Muscle layer of colon (tissue), 2 donors: ENCODE measurements at regions not wholly inside any gene's neighbourhood (a gene's known extent, or its start where the extent isn't known, plus 50 kb on each side); places are given as distances from the start of the nearest gene placed in this dataset.

Experiments
- H3K27ac ChIP-seq: one replicate; pipeline ENCODE4 v1.7.0; 2013; ENCODE audit warnings: low read depth, mild to moderate bottlenecking, low read length, moderate library complexity
- H3K27me3 ChIP-seq, 2 donors: one replicate each; pipeline ENCODE4 v1.7.0; 2013; ENCODE audit warnings: low read length in 2 of 2, mild to moderate bottlenecking in 2 of 2; ENCODE audit not compliant: insufficient read depth in 2 of 2, control insufficient read depth in 1 of 2
- H3K36me3 ChIP-seq: one replicate; pipeline ENCODE4 v1.7.0; 2013; ENCODE audit warnings: mild to moderate bottlenecking, low read length; ENCODE audit not compliant: insufficient read depth
- H3K4me1 ChIP-seq: one replicate; pipeline ENCODE4 v1.7.0; 2013; ENCODE audit warnings: mild to moderate bottlenecking, low read length; ENCODE audit not compliant: insufficient read depth
- H3K4me3 ChIP-seq, 2 donors: one replicate each; pipeline ENCODE4 v1.7.0; 2013; ENCODE audit warnings: low read length in 2 of 2, low read depth in 1 of 2, mild to moderate bottlenecking in 1 of 2, moderate library complexity in 1 of 2
- H3K9ac ChIP-seq: one replicate; pipeline ENCODE4 v1.7.0; 2013; ENCODE audit warnings: low read length
- H3K9me3 ChIP-seq: one replicate; pipeline ENCODE4 v1.7.0; 2013; ENCODE audit warnings: mild to moderate bottlenecking, low read length
- donor health status: abdominal sarcoma.
- donor health status: Adenocarcinoma of cecum.

DNA sequence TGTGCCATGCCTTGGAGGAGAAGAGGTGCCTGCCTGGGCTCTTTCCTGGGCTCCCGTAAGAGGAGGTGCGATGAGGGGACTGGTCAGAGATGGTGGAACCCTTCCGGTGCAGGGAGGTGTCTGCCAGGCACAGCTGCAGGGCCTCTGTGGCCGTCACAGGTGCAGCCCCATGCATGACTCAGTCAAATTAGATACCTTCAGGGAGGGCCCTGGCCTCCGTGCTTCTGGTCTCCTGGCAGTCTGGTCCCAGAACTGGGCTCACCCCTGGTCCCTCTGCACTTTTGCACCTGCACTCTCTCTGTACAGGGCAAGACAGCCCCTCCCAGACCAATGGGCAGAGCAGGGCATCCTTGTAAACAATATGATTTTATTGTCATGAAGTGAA is 49.9 kb upstream of the LRPAP1 start:
- H3K27me3 ChIP-seq, result no peaks in the 10 kb centered on the region

More for the DNA sequence above, 49.9 kb upstream of the LRPAP1 start:
- Histone ChIP-seq H3K9me3 (no peaks in the 10 kb centered on the region), H3K9ac (no peak overlapping the region), H3K36me3 (no peaks in the 10 kb centered on the region), H3K4me3 (no peak overlapping the region), H3K27ac (no peak overlapping the region), H3K4me1 (no peaks in the 10 kb centered on the region)
